H9 (cell line): ENCODE measurements at regions not wholly inside any gene's neighbourhood (a gene's known extent, or its start where the extent isn't known, plus 50 kb on each side); places are given as distances from the start of the nearest gene placed in this dataset.

ENCODE experiments used
- DNase-seq: peaks from one replicate; pipeline ENCODE4 v3.0.0-alpha.2; 2017
- H2AFZ ChIP-seq: one replicate; pipeline ENCODE4 v1.6.1; 2013; ENCODE audit warnings: mild to moderate bottlenecking, low read length, control low read depth, moderate library complexity
- H2AK5ac ChIP-seq: 2 replicates; pipeline ENCODE4 v1.6.1; 2013; ENCODE audit warnings: low read length, control low read depth, mixed read lengths; ENCODE audit not compliant: insufficient read length
- H2BK120ac ChIP-seq: one replicate; pipeline ENCODE4 v1.6.1; 2013; ENCODE audit warnings: low read depth, mild to moderate bottlenecking, low read length, control low read depth, inconsistent platforms; ENCODE audit not compliant: poor library complexity, severe bottlenecking
- H2BK12ac ChIP-seq: 2 replicates; pipeline ENCODE4 v1.6.1; 2013; ENCODE audit warnings: low read length, control low read depth, mixed read lengths, low read depth; ENCODE audit not compliant: insufficient read length
- H2BK15ac ChIP-seq: 2 replicates; pipeline ENCODE4 v1.6.1; 2013; ENCODE audit warnings: low read depth, low read length, control low read depth
- H2BK20ac ChIP-seq: one replicate; pipeline ENCODE4 v1.6.1; 2013; ENCODE audit warnings: low read depth, mild to moderate bottlenecking, low read length, control low read depth, inconsistent platforms; ENCODE audit not compliant: poor library complexity, severe bottlenecking
- H2BK5ac ChIP-seq: 2 replicates; pipeline ENCODE4 v1.6.1; 2013; ENCODE audit warnings: low read length, control low read depth, mixed read lengths; ENCODE audit not compliant: insufficient read length
- H3K14ac ChIP-seq: 2 replicates; pipeline ENCODE4 v1.6.1; 2013; ENCODE audit warnings: low read length, control low read depth; ENCODE audit not compliant: insufficient read depth
- H3K18ac ChIP-seq: 2 replicates; pipeline ENCODE4 v1.6.1; 2013; ENCODE audit warnings: low read depth, mild to moderate bottlenecking, mixed read lengths, low read length, control low read depth; ENCODE audit not compliant: insufficient read length
- H3K23ac ChIP-seq: 2 replicates; pipeline ENCODE4 v1.6.1; 2013; ENCODE audit warnings: low read length, control low read depth, mixed read lengths, low read depth; ENCODE audit not compliant: insufficient read length
- H3K23me2 ChIP-seq: 2 replicates; pipeline ENCODE4 v1.6.1; 2013; ENCODE audit warnings: low read depth, mild to moderate bottlenecking, mixed read lengths, low read length, control low read depth; ENCODE audit not compliant: insufficient read length, poor library complexity, severe bottlenecking
- H3K27ac ChIP-seq: 2 replicates; pipeline ENCODE4 v1.5.1; 2013; ENCODE audit warnings: low read length, control low read depth, mixed read lengths, low read depth; ENCODE audit not compliant: insufficient read length
- H3K27me3 ChIP-seq: 2 replicates; pipeline ENCODE4 v1.6.1; 2013; ENCODE audit warnings: low read length, control low read depth, inconsistent platforms; ENCODE audit not compliant: insufficient read depth
- H3K4ac ChIP-seq: 2 replicates; pipeline ENCODE4 v1.6.1; 2013; ENCODE audit warnings: low read depth, mild to moderate bottlenecking, control low read depth, inconsistent platforms, low read length, moderate library complexity
- H3K4me1 ChIP-seq: 2 replicates; pipeline ENCODE4 v1.6.1; 2013; ENCODE audit warnings: low read length, control low read depth, inconsistent platforms; ENCODE audit not compliant: insufficient read depth
- H3K4me2 ChIP-seq: 2 replicates; pipeline ENCODE4 v1.6.1; 2013; ENCODE audit warnings: low read length, control low read depth, mixed read lengths; ENCODE audit not compliant: insufficient read length, insufficient read depth
- H3K56ac ChIP-seq: 2 replicates; pipeline ENCODE4 v1.6.1; 2013; ENCODE audit warnings: low read depth, mild to moderate bottlenecking, mixed read lengths, low read length, control low read depth; ENCODE audit not compliant: insufficient read length
- H3K79me1 ChIP-seq: 2 replicates; pipeline ENCODE4 v1.6.1; 2013; ENCODE audit warnings: low read depth, mild to moderate bottlenecking, moderate library complexity, low read length, control low read depth, inconsistent platforms; ENCODE audit not compliant: insufficient read depth, poor library complexity, severe bottlenecking
- H3K79me2 ChIP-seq: 2 replicates; pipeline ENCODE4 v1.6.1; 2013; ENCODE audit warnings: low read length, control low read depth, inconsistent platforms; ENCODE audit not compliant: insufficient read depth
- H3K9ac ChIP-seq: 2 replicates; pipeline ENCODE4 v1.6.1; 2013; ENCODE audit warnings: low read length, control low read depth, mixed read lengths; ENCODE audit not compliant: insufficient read length; ENCODE audit errors: extremely low read depth
- H3K9me3 ChIP-seq: one replicate; pipeline ENCODE4 v1.6.1; 2013; ENCODE audit warnings: low read depth, low read length, inconsistent platforms; ENCODE audit not compliant: control insufficient read depth
- H3T11ph ChIP-seq: one replicate; pipeline ENCODE4 v1.6.1; 2013; ENCODE audit warnings: mild to moderate bottlenecking, low read length, control low read depth, inconsistent platforms
- H4K20me1 ChIP-seq: one replicate; pipeline ENCODE4 v1.6.1; 2013; ENCODE audit not compliant: control insufficient read depth, insufficient read length, insufficient read depth
- H4K5ac ChIP-seq: 2 replicates; pipeline ENCODE4 v1.6.1; 2013; ENCODE audit warnings: low read depth, mild to moderate bottlenecking, mixed read lengths, low read length, control low read depth; ENCODE audit not compliant: insufficient read length
- H4K8ac ChIP-seq: replicated peaks from 2 replicates; pipeline ENCODE4 v1.6.1; 2013; ENCODE audit warnings: low read length, control low read depth, mixed read lengths, low read depth; ENCODE audit not compliant: insufficient read length
- H4K91ac ChIP-seq: 2 replicates; pipeline ENCODE4 v1.6.1; 2013; ENCODE audit warnings: low read depth, mild to moderate bottlenecking, moderate library complexity, mixed read lengths, low read length, control low read depth; ENCODE audit not compliant: insufficient read length
- H3K27ac Mint-ChIP-seq, 3 experiments: 2 replicates in 2 of 3; 3 replicates in 1 of 3; pipeline ENCODE4 v1.8.0; 2020 to 2021; ENCODE audit warnings: mixed read lengths in 3 of 3, mild to moderate bottlenecking in 1 of 3, moderate library complexity in 1 of 3
- H3K27me3 Mint-ChIP-seq: 2 replicates; pipeline ENCODE4 v1.8.0; 2021; ENCODE audit warnings: low read depth, mild to moderate bottlenecking, moderate library complexity, mixed read lengths
- H3K36me3 Mint-ChIP-seq, 3 experiments: 2 replicates in 2 of 3; 3 replicates in 1 of 3; pipeline ENCODE4 v1.8.0; 2020 to 2021; ENCODE audit warnings: low read depth in 3 of 3, mixed read lengths in 3 of 3; ENCODE audit not compliant: insufficient read depth in 1 of 3
- H3K4me1 Mint-ChIP-seq, 2 experiments: 2 replicates each; pipeline ENCODE4 v1.8.0; 2020; ENCODE audit warnings: mixed read lengths in 2 of 2
- H3K4me3 Mint-ChIP-seq, 2 experiments: 2 replicates in 1 of 2; 3 replicates in 1 of 2; pipeline ENCODE4 v1.8.0; 2020 to 2021; ENCODE audit warnings: mild to moderate bottlenecking in 2 of 2, mixed read lengths in 2 of 2, moderate library complexity in 1 of 2
- H3K9me3 Mint-ChIP-seq, 2 experiments: 2 replicates in 1 of 2; 3 replicates in 1 of 2; pipeline ENCODE4 v1.8.0; 2020; ENCODE audit warnings: mild to moderate bottlenecking in 2 of 2, mixed read lengths in 2 of 2, moderate library complexity in 1 of 2
- CTCF ChIP-seq: fragments of 200-600 bp; sonication (generic); conservative IDR thresholded peaks from 3 replicates; pipeline ENCODE4 v1.8.0; 2021; ENCODE audit warnings: antibody characterized with exemption, mild to moderate bottlenecking
- WGBS: extraction: QIAGEN DNeasy Blood & Tissue Kit; methylation state at CpG from one replicate; pipeline ENCODE4 v1.1.7; 2013; ENCODE audit warnings: missing lambda C conversion rate, low lambda C conversion rate, mixed read lengths; ENCODE audit not compliant: insufficient read length; ENCODE audit errors: extremely low coverage; 5-methylcytosine and 5-hydroxymethylcytosine counted together

DNA sequence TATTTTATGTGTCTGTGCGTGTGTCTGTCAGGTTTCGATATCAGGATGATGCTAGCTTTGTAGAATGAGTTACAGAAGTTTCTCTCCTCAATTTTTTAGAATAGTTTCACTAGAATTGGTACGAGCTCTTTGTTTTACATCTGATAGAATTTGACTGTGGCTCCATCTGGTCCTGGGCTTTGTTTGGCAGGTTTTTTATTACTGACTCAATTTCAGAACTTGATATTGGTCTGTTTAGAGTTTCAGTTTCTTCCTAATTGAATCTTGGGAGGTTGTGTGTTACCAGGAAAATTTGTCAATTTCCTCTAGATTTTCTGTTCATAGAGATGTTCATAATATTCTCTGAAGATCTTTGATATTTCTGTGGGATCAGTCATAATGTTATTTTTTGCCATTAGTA is 289.4 kb upstream of the COL3A1 start:
- Mint-ChIP-seq H3K4me1 (peaks cover 0 to 5% of the 10 kb centered on the region in 2 experiments; a peak in 1 of 4 replicates), H3K27ac (peak overlapping the region in 1 of 3 experiments; percentile 62; a peak in 1 of 7 replicates), H3K27me3 (no peaks in the 10 kb centered on the region), H3K4me3 (no peak overlapping the region), H3K9me3 (no peaks in the 10 kb centered on the region; a peak in 1 of 5 replicates), H3K36me3 (no peaks in the 10 kb centered on the region; a peak in 2 of 7 replicates)
- no peaks in the 10 kb centered on the region for H3K79me2 ChIP-seq
- no peak overlapping the region for H3T11ph ChIP-seq
- H4K20me1 ChIP-seq = no peaks in the 10 kb centered on the region
- H3K4me2 ChIP-seq = no peak overlapping the region
- no peak overlapping the region for H3K18ac ChIP-seq
- no peak overlapping the region for H2BK15ac ChIP-seq
- no peak overlapping the region for H3K56ac ChIP-seq
- H4K5ac ChIP-seq = no peak overlapping the region
- no peak overlapping the region for H2BK120ac ChIP-seq
- H4K8ac ChIP-seq = no peak overlapping the region
- no peak for TF ChIP-seq CTCF
- no peaks in the 10 kb centered on the region for H3K4me1 ChIP-seq
- H3K23ac ChIP-seq = no peak overlapping the region
- no peak overlapping the region for H2BK5ac ChIP-seq
- no peak overlapping the region for H2BK20ac ChIP-seq
- H3K14ac ChIP-seq = no peak overlapping the region
- H2AFZ ChIP-seq = no peak overlapping the region
- H3K79me1 ChIP-seq = no peaks in the 10 kb centered on the region
- H3K9me3 ChIP-seq = no peaks in the 10 kb centered on the region
- H3K23me2 ChIP-seq = no peaks in the 10 kb centered on the region
- H2BK12ac ChIP-seq = no peak overlapping the region
- no peaks in the 10 kb centered on the region for H3K27me3 ChIP-seq
- H4K91ac ChIP-seq = no peak overlapping the region
- no CpG with 5 or more reads among the region's 3 CpGs for WGBS
- H3K27ac ChIP-seq = no peak overlapping the region
- H3K9ac ChIP-seq = no peak overlapping the region
- no peak overlapping the region for H2AK5ac ChIP-seq
- no peak overlapping the region for H3K4ac ChIP-seq
- no peak for DNase-seq
